ENCODE measurements at regions not wholly inside any gene's neighbourhood (a gene's known extent, or its start where the extent isn't known, plus 50 kb on each side); places are given as distances from the start of the nearest gene placed in this dataset.
A peak's percentile ranks its signal among the peaks of the same experiment; 100 is the strongest.

DNA sequence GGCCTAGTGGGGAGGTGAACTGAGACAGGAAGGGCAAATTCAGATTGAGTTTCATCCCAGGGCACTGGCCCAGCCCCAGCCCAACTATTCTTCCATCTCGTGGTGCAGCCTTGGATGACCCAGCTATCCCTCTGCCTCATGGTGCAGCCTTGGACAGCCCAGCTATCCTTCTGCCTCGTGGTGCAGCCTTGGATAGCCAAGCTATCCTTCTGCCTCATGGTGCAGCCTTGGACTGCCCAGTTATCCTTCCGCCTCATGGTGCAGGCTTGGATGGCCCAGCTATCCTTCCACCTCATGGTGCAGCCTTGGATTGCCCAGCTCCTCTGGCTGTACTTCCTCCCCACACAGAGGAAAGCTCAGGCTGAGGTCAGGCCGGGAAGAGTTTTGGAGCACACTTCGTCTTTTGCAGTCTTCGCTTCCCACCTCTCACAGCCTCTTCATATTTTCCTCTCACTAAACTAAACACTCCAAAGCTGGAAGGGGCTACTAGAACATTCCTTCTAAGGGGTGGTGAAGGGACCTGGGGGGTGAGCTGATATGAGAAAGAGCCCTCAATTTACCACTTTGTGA lies 69.8 kb upstream of the TTC34 start:
- H3K9me3 ChIP-seq: peaks cover 7% of the 10 kb centered on the region; the same call in 2 of the 3 replicates
- DNase-seq (ENCODE audit: low read depth in 1 of 2, low spot score in 1 of 2): no peak
- FAIRE-seq: no peak
- CTCF ChIA-PET: interaction anchor here (2.0 kb wide), 1 partner anchor 553 kb away, joined by 6 read pairs; no protein-coding TSS in a partner anchor
- no peak for TF ChIP-seq KDM5A (IDR thresholded peaks at IDR 0.05)
- TF ChIP-seq ZFP36 (IDR thresholded peaks at IDR 0.05; ENCODE audit: borderline replicate concordance, partially characterized antibody): peak; percentile 48
- TF ChIP-seq HDAC2 (IDR thresholded peaks at IDR 0.05): no peak
- TF ChIP-seq GATA3 (IDR thresholded peaks at IDR 0.05; ENCODE audit: borderline replicate concordance): no peak
- TF ChIP-seq KDM1A (IDR thresholded peaks at IDR 0.05; ENCODE audit: low read depth): peak; percentile 64; the same call in 1 of the 2 replicates
- no peak for TF ChIP-seq MYC (IDR thresholded peaks at IDR 0.05; ENCODE audit: borderline replicate concordance, low read length)
- TF ChIP-seq RARB (CRISPR knock-in tag; IDR thresholded peaks at IDR 0.05): no peak
- TF ChIP-seq NFE2L2 (conservative IDR thresholded peaks at IDR 0.05; ENCODE audit: low read length): no peak
- no peak for TF ChIP-seq NR3C1 (IDR thresholded peaks at IDR 0.05)
- H3K4me1 ChIP-seq: no peaks in the 10 kb centered on the region
- H3K27ac ChIP-seq: no peak overlapping the region
- H3K4me3 ChIP-seq: no peak overlapping the region
- POLR2A ChIA-PET: no interaction called here
- 56% methylated on average over 4 of the region's 6 CpGs for WGBS (ENCODE audit: missing lambda C conversion rate)
- ATAC-seq: no peak
- no peak overlapping the region for H3K4me2 ChIP-seq

GRCh38 chr1:2874207-2874606 lies 72.7 kb upstream of the TTC34 start:
- FAIRE-seq: no peak
- peaks cover 7% of the 10 kb centered on the region; the same call in 2 of the 3 replicates for H3K9me3 ChIP-seq
- WGBS (ENCODE audit: missing lambda C conversion rate): 27% methylated on average over 7 of the region's 7 CpGs

GRCh38 chr1:2874607-2875480 lies 73.4 kb upstream of the TTC34 start:
- 25% methylated on average over 13 of the region's 30 CpGs for WGBS (ENCODE audit: missing lambda C conversion rate)
- ChIA-PET CTCF (interaction anchor here (1.1 to 2.5 kb wide), 3 partner anchors 13 to 47 kb away, joined by 5 to 8 read pairs (median 5); no protein-coding TSS in a partner anchor), POLR2A (no interaction called here)
- peaks cover 7% of the 10 kb centered on the region; the same call in 2 of the 3 replicates for H3K9me3 ChIP-seq
- FAIRE-seq (no peak), ATAC-seq (no peak), DNase-seq (ENCODE audit: low read depth in 1 of 2, low spot score in 1 of 2) (no peak)
- TF ChIP-seq ZFP36 (IDR thresholded peaks at IDR 0.05; ENCODE audit: borderline replicate concordance, partially characterized antibody): no peak
- TF ChIP-seq NFE2L2 (conservative IDR thresholded peaks at IDR 0.05; ENCODE audit: low read length): no peak
- TF ChIP-seq PHF8 (IDR thresholded peaks at IDR 0.05; ENCODE audit: borderline replicate concordance, low read depth): no peak
- no peak for TF ChIP-seq MAFK (IDR thresholded peaks at IDR 0.05; ENCODE audit: partially characterized antibody)
- no peak overlapping the region for H3K4me2 ChIP-seq
- H3K4me3 ChIP-seq: no peak overlapping the region
- no peak overlapping the region for H3K27ac ChIP-seq
- no peaks in the 10 kb centered on the region for H3K4me1 ChIP-seq

More at GRCh38 chr1:2874207-2874606, 72.7 kb upstream of the TTC34 start:
- CTCF ChIA-PET: no interaction called here
- Histone ChIP-seq H3K27ac (no peak overlapping the region), H3K4me2 (no peak overlapping the region), H3K4me3 (no peak overlapping the region), H3K4me1 (no peaks in the 10 kb centered on the region)
- POLR2A ChIA-PET: no interaction called here
- ATAC-seq (no peak), DNase-seq (ENCODE audit: low read depth in 1 of 2, low spot score in 1 of 2) (no peak)
- TF ChIP-seq, protein P1, sequence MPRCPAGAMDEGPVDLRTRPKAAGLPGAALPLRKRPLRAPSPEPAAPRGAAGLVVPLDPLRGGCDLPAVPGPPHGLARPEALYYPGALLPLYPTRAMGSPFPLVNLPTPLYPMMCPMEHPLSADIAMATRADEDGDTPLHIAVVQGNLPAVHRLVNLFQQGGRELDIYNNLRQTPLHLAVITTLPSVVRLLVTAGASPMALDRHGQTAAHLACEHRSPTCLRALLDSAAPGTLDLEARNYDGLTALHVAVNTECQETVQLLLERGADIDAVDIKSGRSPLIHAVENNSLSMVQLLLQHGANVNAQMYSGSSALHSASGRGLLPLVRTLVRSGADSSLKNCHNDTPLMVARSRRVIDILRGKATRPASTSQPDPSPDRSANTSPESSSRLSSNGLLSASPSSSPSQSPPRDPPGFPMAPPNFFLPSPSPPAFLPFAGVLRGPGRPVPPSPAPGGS (IDR thresholded peaks at IDR 0.05): no peak
- no peak for TF ChIP-seq CHD2 (IDR thresholded peaks at IDR 0.05; ENCODE audit: low read length, partially characterized antibody)
- no peak for TF ChIP-seq RNF2 (IDR thresholded peaks at IDR 0.05; ENCODE audit: borderline replicate concordance, low read depth)
- TF ChIP-seq, protein P2, sequence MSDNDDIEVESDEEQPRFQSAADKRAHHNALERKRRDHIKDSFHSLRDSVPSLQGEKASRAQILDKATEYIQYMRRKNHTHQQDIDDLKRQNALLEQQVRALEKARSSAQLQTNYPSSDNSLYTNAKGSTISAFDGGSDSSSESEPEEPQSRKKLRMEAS (IDR thresholded peaks at IDR 0.05): no peak
- TF ChIP-seq ZFP36 (IDR thresholded peaks at IDR 0.05; ENCODE audit: borderline replicate concordance, partially characterized antibody): peak; percentile 56
- TF ChIP-seq HDAC2 (IDR thresholded peaks at IDR 0.05): no peak
- TF ChIP-seq JUN (IDR thresholded peaks at IDR 0.05): no peak

Measured in A549 (cell line).